GM23338 (cell line): ENCODE measurements at regions not wholly inside any gene's neighbourhood (a gene's known extent, or its start where the extent isn't known, plus 50 kb on each side); places are given as distances from the start of the nearest gene placed in this dataset.

Source experiments
- ATAC-seq: fragments of 200-7000 bp; cut with Tn5 transposase; 3 replicates; pipeline ENCODE4 v1.9.1; 2020
- DNase-seq: peaks from one replicate; pipeline ENCODE4 v3.0.0-alpha.2; 2015; ENCODE audit warnings: low spot score
- H2AFZ ChIP-seq: fragments of 200-600 bp; sonication (generic); 2 replicates; pipeline ENCODE4 v1.8.0; 2016; ENCODE audit warnings: antibody characterized with exemption, mild to moderate bottlenecking, moderate library complexity
- H3F3A ChIP-seq: fragments of 200-600 bp; sonication (generic); replicated peaks from 2 replicates; pipeline ENCODE4 v1.8.0; 2017; ENCODE audit warnings: antibody characterized with exemption, mixed run types, low read depth
- H3K27ac ChIP-seq: fragments of 200-600 bp; sonication (generic); 2 replicates; pipeline ENCODE4 v1.6.1; 2016; ENCODE audit warnings: low read depth
- H3K27me3 ChIP-seq: fragments of 200-600 bp; sonication (generic); 2 replicates; pipeline ENCODE4 v1.8.0; 2016; ENCODE audit warnings: mild to moderate bottlenecking, mixed run types, moderate library complexity; ENCODE audit not compliant: insufficient read depth
- H3K36me3 ChIP-seq: fragments of 200-600 bp; sonication (generic); 2 replicates; pipeline ENCODE4 v1.8.0; 2016; ENCODE audit warnings: mild to moderate bottlenecking; ENCODE audit not compliant: insufficient read depth
- H3K4me1 ChIP-seq: fragments of 200-600 bp; sonication (generic); 2 replicates; pipeline ENCODE4 v1.8.0; 2016; ENCODE audit warnings: mild to moderate bottlenecking, moderate library complexity; ENCODE audit not compliant: insufficient read depth
- H3K4me2 ChIP-seq: fragments of 200-600 bp; sonication (generic); 2 replicates; pipeline ENCODE4 v1.7.1; 2017; ENCODE audit warnings: mixed run types
- H3K4me3 ChIP-seq: fragments of 200-600 bp; sonication (generic); 2 replicates; pipeline ENCODE4 v1.6.1; 2016; ENCODE audit warnings: mixed run types
- H3K79me2 ChIP-seq: fragments of 200-600 bp; sonication (generic); replicated peaks from 2 replicates; pipeline ENCODE4 v1.8.0; 2017; ENCODE audit warnings: mild to moderate bottlenecking; ENCODE audit not compliant: insufficient read depth
- H3K9me2 ChIP-seq: fragments of 200-600 bp; sonication (generic); 2 replicates; pipeline ENCODE4 v1.8.0; 2017; ENCODE audit not compliant: insufficient read depth
- H4K20me1 ChIP-seq: fragments of 200-600 bp; sonication (generic); replicated peaks from 2 replicates; pipeline ENCODE4 v1.8.0; 2017; ENCODE audit warnings: mild to moderate bottlenecking; ENCODE audit not compliant: insufficient read depth
- H3K27ac Mint-ChIP-seq: 2 replicates; pipeline ENCODE4 v1.8.0; 2020; ENCODE audit warnings: inconsistent platforms, mild to moderate bottlenecking, moderate library complexity, mixed read lengths
- H3K27me3 Mint-ChIP-seq: 3 replicates; pipeline ENCODE4 v1.8.0; 2022; ENCODE audit warnings: low read depth, mild to moderate bottlenecking, moderate library complexity, mixed read lengths, inconsistent platforms; ENCODE audit not compliant: insufficient read depth, poor library complexity
- H3K36me3 Mint-ChIP-seq: 3 replicates; pipeline ENCODE4 v1.8.0; 2021; ENCODE audit warnings: low read depth, mild to moderate bottlenecking, inconsistent platforms, moderate library complexity, mixed read lengths
- H3K4me1 Mint-ChIP-seq: 3 replicates; pipeline ENCODE4 v1.8.0; 2020; ENCODE audit warnings: mild to moderate bottlenecking, inconsistent platforms, mixed read lengths
- H3K4me3 Mint-ChIP-seq: 3 replicates; pipeline ENCODE4 v1.8.0; 2021; ENCODE audit warnings: moderate library complexity, mild to moderate bottlenecking, inconsistent platforms, mixed read lengths
- H3K9me3 Mint-ChIP-seq: 3 replicates; pipeline ENCODE4 v1.8.0; 2020; ENCODE audit warnings: moderate library complexity, mild to moderate bottlenecking, inconsistent platforms, mixed read lengths
- CREB1 ChIP-seq: fragments of 250-450 bp; sonication (Bioruptor Pico); IDR thresholded peaks from 2 replicates; pipeline ENCODE4 v1.5.0; 2020; ENCODE audit warnings: low read depth, mild to moderate bottlenecking, moderate library complexity
- CTCF ChIP-seq, 2 experiments: fragments of 200-600 bp in 1 of 2; sonication (generic) in 1 of 2; conservative IDR thresholded peaks; 2 replicates each; pipeline versions ENCODE4 v1.5.1 to v1.6.1; 2016 to 2017; ENCODE audit warnings: antibody characterized with exemption in 2 of 2, low read depth in 2 of 2, mild to moderate bottlenecking in 2 of 2, moderate library complexity in 1 of 2
- ETS1 ChIP-seq: IDR thresholded peaks from 2 replicates; pipeline ENCODE4 v1.6.1; 2016; ENCODE audit warnings: antibody characterized with exemption
- EZH2 ChIP-seq: fragments of 200-600 bp; sonication (generic); IDR thresholded peaks from one replicate; pipeline ENCODE4 v1.8.0; 2017; ENCODE audit warnings: antibody characterized with exemption, mild to moderate bottlenecking, low read depth; ENCODE audit not compliant: unreplicated experiment
- JUNB ChIP-seq: IDR thresholded peaks from one replicate; pipeline ENCODE4 v1.6.1; 2016; ENCODE audit warnings: antibody characterized with exemption; ENCODE audit not compliant: unreplicated experiment
- REST ChIP-seq: IDR thresholded peaks from one replicate; pipeline ENCODE4 v1.6.1; 2018; ENCODE audit warnings: antibody characterized with exemption; ENCODE audit not compliant: unreplicated experiment
- STAT1 ChIP-seq: IDR thresholded peaks from one replicate; pipeline ENCODE4 v1.6.1; 2016; ENCODE audit warnings: antibody characterized with exemption; ENCODE audit not compliant: unreplicated experiment

GRCh38 chr10:55631071-55631654 lies 729.9 kb downstream of the ZWINT start:
- peaks cover 7% of the 10 kb centered on the region for H3K4me1 ChIP-seq
- H2AFZ ChIP-seq, result peak overlapping the region; percentile 99
- ATAC-seq (peak; percentile 80), DNase-seq (peak; percentile 91)
- no peaks in the 10 kb centered on the region for H4K20me1 ChIP-seq
- H3F3A ChIP-seq, result no peaks in the 10 kb centered on the region
- no peak overlapping the region for H3K27ac ChIP-seq
- peak overlapping the region; percentile 94 for H3K4me2 ChIP-seq
- no peaks in the 10 kb centered on the region for H3K27me3 Mint-ChIP-seq
- peaks cover 6% of the 10 kb centered on the region for H3K4me1 Mint-ChIP-seq
- peak; percentile 32; the same call in 1 of the 2 replicates for TF ChIP-seq ETS1
- peak; percentile 67 to 78 for TF ChIP-seq CTCF (conservative IDR thresholded peaks at IDR 0.05; ENCODE audit: low read depth in 2 of 2)
- no peak for TF ChIP-seq EZH2
- TF ChIP-seq REST, result no peak
- peak; percentile 77 for TF ChIP-seq CREB1
- no peaks in the 10 kb centered on the region for H3K9me3 Mint-ChIP-seq
- H3K79me2 ChIP-seq, result no peaks in the 10 kb centered on the region
- no peaks in the 10 kb centered on the region; the same call in 1 of the 2 replicates for H3K9me2 ChIP-seq
- no peaks in the 10 kb centered on the region for H3K27me3 ChIP-seq
- H3K27ac Mint-ChIP-seq, result peak overlapping the region; percentile 88
- H3K36me3 ChIP-seq, result no peaks in the 10 kb centered on the region
- H3K36me3 Mint-ChIP-seq, result no peaks in the 10 kb centered on the region
- peak overlapping the region; percentile 89 for H3K4me3 Mint-ChIP-seq
- peak overlapping the region; percentile 86 for H3K4me3 ChIP-seq

GRCh38 chr10:55630491-55631056 lies 730.5 kb downstream of the ZWINT start:
- DNase-seq (peak; percentile 64), ATAC-seq (peak; percentile 51)
- no peaks in the 10 kb centered on the region for H3F3A ChIP-seq
- no peaks in the 10 kb centered on the region; the same call in 1 of the 2 replicates for H3K9me2 ChIP-seq
- Mint-ChIP-seq H3K4me3 (peak overlapping the region; percentile 89), H3K36me3 (no peaks in the 10 kb centered on the region), H3K27me3 (no peaks in the 10 kb centered on the region), H3K9me3 (no peaks in the 10 kb centered on the region), H3K4me1 (peaks cover 9% of the 10 kb centered on the region), H3K27ac (no peak overlapping the region)
- H3K4me2 ChIP-seq, result peak overlapping the region; percentile 94
- peak overlapping the region; percentile 99 for H2AFZ ChIP-seq
- H3K36me3 ChIP-seq, result no peaks in the 10 kb centered on the region
- H3K4me1 ChIP-seq, result peaks cover 10% of the 10 kb centered on the region
- no peaks in the 10 kb centered on the region for H3K27me3 ChIP-seq
- H4K20me1 ChIP-seq, result no peaks in the 10 kb centered on the region; the same call in 1 of the 2 replicates
- H3K4me3 ChIP-seq, result peak overlapping the region; percentile 86
- no peaks in the 10 kb centered on the region for H3K79me2 ChIP-seq
- no peak for TF ChIP-seq STAT1
- no peak for TF ChIP-seq JUNB
- H3K27ac ChIP-seq, result no peak overlapping the region
